HG03520 (cell line): ENCODE measurements at regions not wholly inside any gene's neighbourhood (a gene's known extent, or its start where the extent isn't known, plus 50 kb on each side); places are given as distances from the start of the nearest gene placed in this dataset.

Source experiments
- ATAC-seq: cut with Tn5 transposase; IDR thresholded peaks from one replicate; pipeline ENCODE4 v1.9.1; 2021; ENCODE audit warnings: mild to moderate bottlenecking, moderate library complexity; ENCODE audit not compliant: unreplicated experiment

DNA sequence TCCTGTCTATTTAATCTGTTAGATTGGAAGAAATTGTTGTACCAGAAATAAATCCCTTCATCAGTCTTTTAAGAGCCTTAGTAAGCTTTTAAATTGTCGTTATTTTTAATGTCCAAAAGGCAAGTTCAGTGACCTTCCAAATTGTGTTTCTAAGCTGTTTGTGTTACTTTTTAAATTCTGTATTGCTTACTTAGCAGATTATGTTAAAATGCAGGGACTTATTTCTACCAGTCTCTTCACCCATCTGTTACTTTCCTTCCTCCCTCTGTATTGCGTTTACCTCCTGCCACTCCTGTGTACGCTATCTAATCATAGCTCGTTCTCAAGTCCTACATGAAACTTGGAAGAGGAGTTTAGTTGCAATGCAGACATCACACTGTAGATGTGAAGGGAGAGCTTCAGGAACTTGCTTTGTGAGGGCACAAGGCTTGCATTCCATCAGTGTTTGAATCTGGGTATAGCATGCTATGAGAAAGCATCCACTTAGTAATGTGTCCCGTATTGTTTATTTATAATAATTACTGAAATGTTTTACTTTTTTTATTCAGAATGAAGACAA is 406.5 kb upstream of the RGS6 start:
- no peak for ATAC-seq

DNA sequence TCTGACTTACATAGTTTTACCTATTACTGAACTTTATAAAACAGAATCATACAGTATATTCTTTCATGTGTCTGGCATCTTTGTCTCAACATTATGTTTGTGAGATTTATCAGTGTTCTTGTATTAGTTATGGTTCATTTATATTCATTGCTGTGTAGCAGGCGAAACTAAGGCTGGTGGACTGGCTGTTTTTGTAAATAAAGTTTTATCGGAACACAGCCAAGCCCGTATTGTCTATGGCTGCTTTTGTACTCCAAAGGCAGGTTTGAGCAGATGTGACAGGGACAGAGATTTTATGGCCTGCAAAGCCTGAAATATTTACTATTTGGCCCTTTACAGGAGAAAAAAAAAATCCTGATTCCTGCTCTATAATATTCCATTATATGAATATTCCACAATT is 405.8 kb upstream of the RGS6 start:
- ATAC-seq: no peak

DNA sequence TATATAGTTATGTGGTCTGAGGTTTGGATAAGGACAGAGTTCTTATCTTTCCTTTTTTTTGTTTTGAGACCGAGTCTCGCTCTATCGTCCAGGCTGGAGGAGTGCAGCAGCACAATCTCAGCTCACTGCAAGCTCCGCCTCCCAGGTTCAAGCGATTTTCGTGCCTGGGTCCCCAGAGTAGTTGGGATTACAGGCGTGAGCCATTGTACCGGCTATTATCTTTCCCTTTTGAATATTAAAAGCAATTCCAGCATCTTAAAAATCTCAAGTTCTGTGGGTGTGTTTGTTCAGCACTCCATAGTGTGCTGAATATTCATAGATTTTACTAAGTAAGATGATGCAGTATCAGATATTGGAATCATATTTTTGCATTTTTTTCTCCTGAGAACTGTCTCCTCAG is 404.4 kb upstream of the RGS6 start:
- no peak for ATAC-seq

DNA sequence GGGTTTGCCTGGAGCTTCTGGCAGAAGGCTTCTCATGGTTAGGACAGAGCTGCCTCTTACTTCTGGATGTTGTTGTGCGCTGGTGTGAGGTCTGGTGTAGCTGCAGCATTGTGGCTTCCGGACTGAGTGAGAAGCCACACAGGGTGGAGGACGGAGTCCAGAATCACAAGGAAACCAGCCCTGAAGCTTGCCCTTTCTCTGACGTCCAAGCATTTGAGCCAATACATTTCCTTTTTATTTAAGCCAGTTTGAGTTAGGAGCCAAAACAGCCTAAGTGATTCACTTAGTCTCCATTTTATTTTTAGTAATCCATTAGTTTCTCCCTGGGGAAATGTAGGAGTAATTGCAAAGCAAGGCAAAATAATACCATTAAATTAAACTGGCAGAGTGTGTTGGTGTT is 402.4 kb upstream of the RGS6 start:
- no peak for ATAC-seq

DNA sequence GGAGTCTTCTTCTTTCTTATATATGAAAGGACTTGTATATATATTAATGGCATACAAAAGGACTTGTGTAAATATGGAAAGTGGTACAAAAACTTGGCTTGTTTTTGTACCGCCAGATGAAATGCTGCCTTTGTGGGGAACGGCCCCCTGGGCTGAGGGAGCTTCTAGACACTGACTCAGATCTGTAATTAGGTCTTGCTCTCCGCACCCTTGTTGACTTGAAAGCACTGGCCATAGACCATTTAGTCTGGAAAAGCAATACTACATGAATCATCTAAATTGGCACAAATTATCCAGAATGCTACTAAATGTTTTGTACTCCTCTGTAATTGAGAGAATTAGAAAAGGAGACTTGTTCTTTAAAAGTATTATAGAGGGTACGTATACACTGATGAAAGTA is 399.9 kb upstream of the RGS6 start:
- ATAC-seq: no peak

DNA sequence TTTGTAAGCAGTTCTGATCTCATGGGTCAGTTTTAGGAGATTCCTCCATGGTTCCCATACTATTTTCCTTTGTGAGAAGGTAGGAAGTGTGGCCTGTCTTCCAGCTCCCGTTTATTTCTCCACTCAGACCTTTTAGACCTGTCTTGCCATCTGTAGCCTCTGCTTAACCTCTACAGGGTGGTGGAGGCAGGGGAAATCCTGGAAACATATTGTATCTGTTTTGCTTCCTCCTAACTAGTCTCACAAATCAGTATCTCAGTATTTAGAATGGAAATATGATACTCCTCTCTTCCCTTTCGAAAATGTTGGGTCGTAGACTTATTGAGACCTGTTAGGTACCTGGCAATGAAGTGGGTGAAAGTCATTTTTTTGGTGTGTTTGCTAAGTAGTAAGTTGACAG is 399.4 kb upstream of the RGS6 start:
- no peak for ATAC-seq

DNA sequence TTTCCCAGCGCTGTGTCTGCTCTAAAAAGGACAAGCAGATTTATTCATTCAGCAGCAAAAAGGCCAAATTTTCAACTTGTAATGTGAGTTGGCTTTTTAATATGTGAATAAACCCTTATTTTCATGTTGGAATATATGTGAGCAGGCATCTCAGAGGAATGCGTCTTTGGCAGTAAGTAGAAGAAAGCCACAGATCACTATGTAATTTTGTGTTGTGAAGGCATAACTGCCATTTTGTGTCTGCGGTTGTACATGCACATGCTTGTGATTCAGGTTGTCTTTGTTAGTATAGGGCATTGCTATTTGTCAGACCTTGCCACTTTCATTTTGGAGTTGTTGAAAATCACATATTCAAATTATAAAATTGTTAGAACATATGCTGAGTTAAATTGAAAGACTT is 398.8 kb upstream of the RGS6 start:
- no peak for ATAC-seq

DNA sequence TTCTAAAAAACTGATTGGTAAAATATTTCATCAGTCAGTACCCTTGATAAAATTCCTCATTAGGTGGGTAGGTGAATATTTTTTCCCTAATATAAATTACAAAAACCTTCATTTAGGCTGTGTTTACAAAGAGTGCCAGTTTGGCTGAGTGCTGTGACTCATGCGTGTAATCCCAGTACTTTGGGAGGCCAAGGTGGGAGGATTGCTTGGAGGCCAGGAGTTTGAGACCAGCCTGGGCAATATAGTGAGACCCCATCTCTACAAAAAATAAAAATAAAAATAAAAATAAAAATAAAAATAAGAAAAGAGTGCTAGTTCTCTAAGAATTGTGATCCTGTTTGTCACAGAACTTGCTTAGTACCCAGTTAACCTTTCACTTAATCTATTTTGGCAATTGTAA is 398.4 kb upstream of the RGS6 start:
- no peak for ATAC-seq

DNA sequence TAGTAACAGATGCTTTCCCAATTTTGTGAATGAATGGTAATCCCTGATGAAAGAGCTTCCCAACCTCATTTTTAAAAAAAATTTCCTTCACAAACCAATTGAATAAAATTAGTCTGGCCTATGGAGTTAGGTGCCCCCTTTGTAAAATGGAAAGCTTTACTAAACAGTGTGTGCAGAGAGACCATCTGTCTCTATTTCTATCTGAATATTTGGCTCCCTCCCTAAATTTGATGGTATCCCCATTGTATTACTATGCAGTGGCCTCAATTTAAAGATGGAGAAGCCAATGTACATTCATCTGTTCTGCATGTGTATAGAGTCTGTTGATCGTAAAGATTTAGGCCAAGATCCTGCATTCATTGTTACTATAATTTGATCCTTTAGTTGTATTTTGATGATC is 397.7 kb upstream of the RGS6 start:
- ATAC-seq: no peak

DNA sequence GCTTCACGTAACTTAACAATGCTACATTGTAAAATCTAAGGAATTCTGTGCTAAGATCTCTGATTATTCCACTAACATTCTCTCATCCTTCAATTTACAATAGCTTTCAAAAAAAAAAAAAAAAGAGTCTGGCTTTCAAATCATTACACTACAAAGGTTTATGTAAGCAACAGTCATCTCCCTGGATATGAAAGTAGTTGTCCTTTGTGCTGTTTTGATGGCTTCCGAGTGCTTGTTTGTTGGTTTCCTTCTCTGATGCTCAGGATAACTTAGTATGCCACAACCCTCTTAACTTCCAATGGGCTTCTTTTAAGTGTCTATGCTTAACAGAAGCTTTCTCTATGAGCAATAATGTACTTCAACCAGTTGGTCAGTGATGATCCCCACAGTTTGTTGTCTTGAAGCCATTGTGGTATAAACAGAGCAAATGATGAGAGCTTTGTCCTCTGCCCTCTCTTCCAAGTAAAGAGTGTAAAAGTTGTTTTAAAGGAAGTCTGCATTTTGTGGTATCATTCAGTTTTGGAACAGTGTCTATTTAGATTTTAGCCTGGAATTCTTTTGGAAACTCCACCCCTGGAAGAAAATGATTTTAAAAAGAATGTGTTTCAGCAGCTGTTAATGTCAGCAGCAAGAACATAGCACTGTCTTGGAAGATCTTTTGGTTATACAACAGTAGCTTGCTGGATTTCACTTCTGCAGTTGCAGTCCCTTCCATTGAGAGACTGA is 396.1 kb upstream of the RGS6 start:
- no peak for ATAC-seq

DNA sequence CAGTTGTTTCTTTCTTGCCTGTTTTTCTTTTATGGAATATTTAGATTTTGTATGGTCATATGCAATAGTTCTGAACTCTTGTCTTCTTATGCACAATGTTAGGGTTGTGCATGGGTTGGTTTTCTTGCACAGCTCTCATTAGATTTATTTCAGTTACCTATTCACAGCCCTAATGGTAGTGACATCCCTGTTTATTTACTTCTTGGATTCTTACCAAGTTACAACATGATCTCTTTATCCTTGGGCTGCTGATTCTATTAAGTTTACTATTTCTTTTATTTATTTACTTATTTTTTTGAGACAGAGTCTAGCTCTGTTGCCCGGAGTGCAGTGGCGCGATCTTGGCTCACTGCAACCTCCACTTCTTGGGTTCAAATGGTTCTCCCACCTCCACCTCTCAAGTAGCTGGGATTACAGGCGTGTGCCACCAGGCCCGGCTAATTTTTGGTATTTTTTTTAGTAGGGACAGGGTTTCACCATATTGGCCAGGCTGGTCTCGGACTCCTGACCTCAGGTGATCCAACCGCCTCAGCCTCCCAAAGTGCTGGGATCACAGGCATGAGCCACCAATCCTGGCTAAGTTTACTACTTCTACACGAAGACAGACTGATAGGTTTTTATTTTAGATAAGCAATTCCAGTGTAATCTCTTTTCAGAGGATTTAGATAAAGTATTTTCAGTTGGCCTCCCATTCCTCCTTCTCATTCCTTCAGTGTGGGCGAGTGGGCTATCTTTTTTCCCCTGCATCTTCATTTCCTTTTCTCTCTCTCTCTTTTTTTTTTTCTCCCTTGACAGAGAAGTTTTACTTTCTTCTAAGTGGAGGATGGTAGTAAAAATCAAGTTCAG is 395.1 kb upstream of the RGS6 start:
- no peak for ATAC-seq

DNA sequence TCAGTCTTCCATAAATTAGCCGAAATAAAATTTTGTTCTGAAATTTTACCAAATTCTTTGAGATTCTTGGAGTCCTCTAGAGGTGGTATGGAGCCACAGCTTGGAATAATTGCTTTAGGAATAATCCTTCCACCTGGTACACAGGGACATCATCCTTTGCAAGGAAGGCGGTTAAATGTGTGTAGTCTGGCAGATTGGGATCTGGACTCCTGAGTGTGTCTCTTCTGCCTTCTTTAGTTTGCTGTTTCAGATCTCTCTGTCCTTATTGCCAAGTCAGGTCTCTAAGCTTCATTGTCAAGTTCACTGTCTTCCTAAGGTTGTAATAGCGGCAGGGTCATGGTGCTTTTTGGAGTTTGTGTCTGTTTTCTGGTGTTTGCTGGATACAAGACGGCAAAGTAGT is 393.9 kb upstream of the RGS6 start:
- no peak for ATAC-seq

DNA sequence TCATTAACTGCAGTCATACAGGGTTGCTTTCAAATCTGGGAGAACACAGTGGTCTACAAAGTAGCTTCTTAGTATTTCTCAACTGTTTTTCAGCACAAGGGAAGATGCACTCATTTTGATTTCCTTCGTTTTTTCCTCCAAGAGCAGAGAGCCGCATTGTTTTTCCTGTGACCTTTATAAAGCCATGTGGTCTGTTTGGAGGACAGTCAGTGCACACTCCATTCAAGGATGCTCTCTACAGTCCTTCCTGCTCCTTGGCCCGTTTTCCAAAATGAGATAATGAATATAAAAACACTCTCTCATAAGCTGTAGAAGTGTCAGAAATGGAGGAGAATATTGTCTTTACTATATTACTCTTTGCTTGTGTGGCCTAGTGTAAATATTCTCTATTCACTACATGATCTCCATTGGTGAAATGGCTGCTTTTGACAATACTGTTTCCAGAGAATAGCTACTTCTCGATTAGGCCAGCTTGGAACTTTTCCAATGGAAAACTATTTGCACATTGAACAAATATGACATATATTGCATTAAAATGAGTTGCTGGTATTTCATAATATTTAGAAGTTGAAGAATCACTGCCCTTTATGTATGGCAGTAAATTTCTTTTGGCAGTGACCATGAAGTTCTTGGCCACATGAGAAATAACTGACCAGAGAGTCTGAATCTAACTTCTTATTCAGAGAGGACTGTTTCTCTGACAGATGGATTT is 393.1 kb upstream of the RGS6 start:
- no peak for ATAC-seq

DNA sequence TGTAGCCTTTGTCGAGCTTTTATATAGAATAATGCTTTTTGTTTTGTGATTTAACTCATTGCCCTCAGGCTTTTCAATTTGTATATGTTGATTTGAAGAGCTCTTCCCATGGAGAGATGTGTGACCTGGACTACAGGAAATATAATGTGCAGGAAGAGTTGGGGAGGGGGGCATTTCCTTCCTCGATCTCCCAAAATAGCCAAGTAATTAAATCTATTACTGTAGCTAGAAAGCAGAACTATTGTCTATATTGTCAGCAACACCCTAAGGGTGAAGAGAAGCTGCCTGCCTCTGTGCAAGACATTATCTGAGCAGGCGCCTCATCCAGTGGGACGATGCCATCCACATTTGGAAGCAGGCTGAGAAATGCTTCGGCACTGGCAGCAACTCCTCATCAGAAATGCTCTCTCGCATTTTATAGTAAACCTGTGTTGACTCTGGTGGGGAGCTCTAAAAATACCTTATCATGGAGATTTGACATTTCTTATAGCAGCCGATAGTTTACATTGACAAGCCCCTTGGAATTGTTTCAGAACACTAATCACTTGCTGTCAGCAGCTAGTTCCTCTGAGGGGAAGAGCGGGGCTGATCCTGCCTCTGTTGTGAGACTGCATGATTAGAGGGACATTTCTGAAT is 392.5 kb upstream of the RGS6 start:
- ATAC-seq: no peak

DNA sequence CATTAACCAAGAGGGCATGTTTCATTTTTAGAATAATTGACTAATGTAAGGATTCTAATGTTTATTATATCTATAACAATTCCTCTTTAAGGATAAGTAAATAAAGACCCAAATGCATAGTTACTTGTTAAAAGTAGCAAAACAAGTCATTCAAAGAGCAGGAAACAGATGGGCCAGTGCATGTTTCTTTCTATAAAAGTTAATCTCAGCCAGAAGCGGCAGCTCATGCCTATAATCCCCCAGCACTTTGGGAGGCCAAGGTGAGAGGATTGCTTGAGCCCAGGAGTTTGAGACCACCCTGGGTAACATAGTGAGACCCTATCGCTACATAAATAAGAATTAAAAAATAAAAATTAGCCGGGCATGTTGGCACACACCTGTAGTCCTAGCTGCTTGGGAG is 391.0 kb upstream of the RGS6 start:
- no peak for ATAC-seq

DNA sequence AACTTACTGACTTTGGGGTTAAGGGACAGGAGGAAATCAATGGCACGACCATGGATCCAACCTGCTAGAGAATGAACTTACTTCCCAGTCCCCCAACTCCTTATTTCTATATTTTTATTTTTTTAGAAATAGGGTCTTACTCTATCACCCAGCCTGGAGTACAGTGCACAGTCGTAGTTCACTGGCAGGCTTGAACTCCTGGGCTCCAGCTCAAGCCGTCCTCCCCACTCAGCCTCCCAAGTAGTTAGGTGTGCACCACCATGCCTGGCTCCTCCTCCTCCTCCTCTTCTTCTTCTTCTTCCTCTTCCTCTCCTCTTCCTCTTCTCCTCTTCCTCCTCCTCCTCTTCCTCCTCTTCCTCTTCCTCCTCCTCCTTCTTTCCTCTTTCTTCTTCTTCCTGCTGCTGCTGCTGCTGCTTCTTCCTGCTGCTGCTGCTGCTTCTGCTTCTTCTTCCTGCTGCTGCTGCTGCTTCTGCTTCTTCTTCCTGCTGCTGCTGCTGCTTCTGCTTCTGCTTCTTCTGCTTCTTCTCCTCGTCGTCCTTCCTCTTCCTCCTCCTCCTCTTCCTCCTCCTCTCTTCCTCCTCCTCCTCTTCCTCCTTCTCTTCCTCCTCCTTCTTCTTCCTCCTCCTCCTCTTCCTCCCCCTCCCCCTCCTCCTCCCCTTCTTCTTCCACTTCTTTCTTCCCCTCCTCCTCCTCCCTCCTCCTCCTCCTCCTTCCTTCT is 390.1 kb upstream of the RGS6 start:
- no peak for ATAC-seq

DNA sequence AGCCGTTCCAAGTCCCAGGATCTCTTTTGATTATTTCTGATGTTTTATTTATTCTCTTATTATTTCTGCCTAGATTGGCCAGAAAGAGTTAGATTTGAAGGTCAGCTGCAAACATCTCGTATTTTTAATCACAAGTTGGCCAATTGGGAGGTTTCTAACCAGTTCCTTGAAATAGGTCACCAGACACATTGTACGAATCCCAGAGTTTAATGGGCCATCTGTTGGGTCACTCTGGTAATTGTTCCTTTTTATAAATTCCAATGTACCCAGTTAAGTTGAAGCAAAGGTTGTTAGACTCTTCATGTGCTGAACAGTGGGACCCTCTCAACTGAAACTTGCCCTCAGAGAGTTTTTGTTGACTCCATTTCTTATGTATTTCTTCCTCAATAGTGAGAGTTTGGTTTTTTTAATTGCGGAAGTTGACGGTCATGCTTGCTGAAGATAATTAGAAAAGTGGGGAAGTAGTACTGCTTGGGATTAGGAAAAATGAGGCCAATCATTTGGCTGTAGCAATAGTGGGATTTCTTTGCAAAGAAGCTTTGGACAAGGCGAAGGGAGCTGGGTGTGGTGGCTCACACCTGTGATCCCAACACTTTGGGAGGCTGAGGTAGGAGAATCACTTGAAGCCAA is 382.7 kb upstream of the RGS6 start:
- ATAC-seq: no peak

DNA sequence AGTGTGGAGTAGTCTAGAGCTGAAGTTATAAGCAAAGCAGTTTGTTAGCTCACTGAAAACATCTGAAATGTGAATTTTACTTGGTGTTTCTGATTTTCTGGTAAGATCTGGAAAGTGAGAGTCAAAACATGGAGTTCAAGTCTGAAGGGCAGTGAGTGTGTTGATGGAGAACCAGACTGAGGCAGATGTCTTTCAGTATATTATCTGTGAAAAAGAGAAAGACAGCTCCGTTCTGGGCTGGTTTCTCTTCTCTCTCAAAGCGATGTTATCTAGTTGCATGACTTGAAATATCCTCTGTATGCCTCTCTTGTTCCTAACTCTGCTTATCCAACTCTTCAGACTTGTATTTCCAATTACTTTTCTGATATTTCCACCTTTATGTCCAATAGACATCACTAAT is 381.9 kb upstream of the RGS6 start:
- ATAC-seq: no peak

DNA sequence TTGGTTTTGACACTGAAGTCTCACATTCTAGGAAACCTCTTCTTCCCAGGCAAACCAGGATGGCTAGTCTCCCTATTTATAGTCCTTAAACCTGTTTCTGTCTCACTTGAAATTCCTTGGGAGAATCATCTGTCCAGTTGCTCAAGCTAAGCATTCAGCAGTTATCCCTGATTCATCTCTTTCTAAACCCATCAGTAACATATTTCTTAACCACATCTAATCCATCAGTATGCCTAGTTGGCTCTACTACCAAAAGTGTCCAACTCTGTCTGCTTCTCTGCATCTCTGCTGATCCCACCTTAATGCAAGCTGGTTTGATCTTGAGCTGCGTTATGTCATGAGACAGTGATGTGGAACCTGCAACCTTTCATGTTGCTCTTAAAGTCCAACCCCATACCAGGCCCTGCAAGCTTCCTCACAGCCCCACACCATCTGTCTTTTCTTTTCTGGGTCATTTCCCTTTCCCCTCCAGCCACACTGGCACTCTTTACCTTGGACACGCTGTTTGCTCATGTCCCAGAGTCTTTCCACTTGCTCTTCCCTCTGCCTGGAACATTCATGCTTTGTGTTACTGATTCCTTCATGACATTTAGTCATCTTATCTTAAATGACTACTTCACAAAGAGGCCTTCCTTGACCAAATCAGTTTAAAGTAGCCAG is 380.8 kb upstream of the RGS6 start:
- no peak for ATAC-seq

DNA sequence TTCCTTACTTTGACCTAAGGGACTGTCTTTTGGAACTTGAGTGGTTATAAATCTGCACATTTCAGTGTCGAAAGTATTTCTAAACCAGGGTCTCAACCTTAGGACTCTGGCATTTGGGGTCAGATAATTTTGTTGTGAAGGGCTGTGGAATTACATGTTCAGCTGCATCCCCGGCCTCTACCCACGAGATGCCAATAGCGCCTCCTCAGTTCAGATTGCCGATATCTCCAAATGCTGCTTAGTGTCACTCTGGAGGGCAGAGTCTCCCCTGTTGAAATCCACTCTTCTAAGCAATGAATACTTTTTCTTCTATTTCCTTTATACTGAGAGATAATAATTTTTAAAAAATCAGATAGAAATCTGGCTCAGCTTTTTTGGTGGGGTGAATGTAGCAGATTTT is 379.4 kb upstream of the RGS6 start:
- ATAC-seq: no peak
